Right atrium auricular region (tissue), 2 donors: ENCODE measurements at regions not wholly inside any gene's neighbourhood (a gene's known extent, or its start where the extent isn't known, plus 50 kb on each side); places are given as distances from the start of the nearest gene placed in this dataset.

Experiments
- DNase-seq: peaks from one replicate; pipeline ENCODE4 v3.0.0-alpha.2; 2019; ENCODE audit warnings: low spot score
- H3K27ac ChIP-seq, 2 donors: fragments of 200-600 bp; sonication (generic); 1 replicate in 1 of 2; 2 replicates in 1 of 2; pipeline ENCODE4 v1.5.1; 2016 to 2019
- H3K27me3 ChIP-seq, 2 donors: fragments of 200-600 bp; sonication (generic); one replicate each; pipeline versions ENCODE4 v1.5.1 to v1.6.0; 2017 to 2019
- H3K36me3 ChIP-seq: fragments of 200-600 bp; sonication (generic); one replicate; pipeline ENCODE4 v1.5.1; 2016
- H3K4me1 ChIP-seq, 2 donors: fragments of 200-600 bp; sonication (generic); one replicate each; pipeline versions ENCODE4 v1.5.1 to v1.6.0; 2017 to 2019
- H3K4me3 ChIP-seq, 2 donors: fragments of 200-600 bp; sonication (generic); 1 replicate in 1 of 2; 2 replicates in 1 of 2; pipeline ENCODE4 v1.5.1; 2017 to 2019; ENCODE audit warnings: mild to moderate bottlenecking in 1 of 2, moderate library complexity in 1 of 2
- H3K9me3 ChIP-seq, 2 donors: fragments of 200-600 bp; sonication (generic); one replicate each; pipeline ENCODE4 v1.5.1; 2019
- CTCF ChIP-seq, 2 donors: fragments of 200-600 bp; sonication (generic); IDR thresholded peaks; one replicate each; pipeline ENCODE4 v1.5.1; 2019; ENCODE audit warnings: antibody characterized with exemption in 2 of 2

- Histone ChIP-seq H3K27ac (no peak overlapping the region), H3K4me1 (peaks cover 0 to 13% of the 10 kb centered on the region in 2 donors), H3K27me3 (no peaks in the 10 kb centered on the region), H3K9me3 (no peaks in the 10 kb centered on the region), H3K36me3 (no peaks in the 10 kb centered on the region), H3K4me3 (no peak overlapping the region)
- no peak for TF ChIP-seq CTCF (IDR thresholded peaks at IDR 0.05)
- no peak for DNase-seq
These were observed 127.2 kb downstream of the NAV1 start for GRCh38 chr1:201666102-201666501.

- TF ChIP-seq CTCF (IDR thresholded peaks at IDR 0.05) = no peak
- H3K27ac ChIP-seq = no peak overlapping the region
- H3K9me3 ChIP-seq = no peaks in the 10 kb centered on the region
- DNase-seq = no peak
- no peaks in the 10 kb centered on the region for H3K27me3 ChIP-seq
- no peaks in the 10 kb centered on the region for H3K36me3 ChIP-seq
- H3K4me1 ChIP-seq = peaks cover 0 to 13% of the 10 kb centered on the region in 2 donors
- H3K4me3 ChIP-seq = no peak overlapping the region
These were observed 127.7 kb downstream of the NAV1 start for GRCh38 chr1:201666645-201667044.

GRCh38 chr1:201667479-201667878 is 128.6 kb downstream of the NAV1 start:
- Histone ChIP-seq H3K9me3 (no peaks in the 10 kb centered on the region), H3K4me3 (no peak overlapping the region), H3K4me1 (peaks cover 0 to 11% of the 10 kb centered on the region in 2 donors), H3K27me3 (no peaks in the 10 kb centered on the region), H3K27ac (no peak overlapping the region), H3K36me3 (no peaks in the 10 kb centered on the region)
- no peak for DNase-seq
- TF ChIP-seq CTCF (IDR thresholded peaks at IDR 0.05) = no peak

- Histone ChIP-seq H3K9me3 (no peaks in the 10 kb centered on the region), H3K27me3 (no peaks in the 10 kb centered on the region), H3K4me1 (peaks cover 0 to 11% of the 10 kb centered on the region in 2 donors), H3K36me3 (no peaks in the 10 kb centered on the region), H3K4me3 (no peak overlapping the region), H3K27ac (no peak overlapping the region)
- no peak for DNase-seq
- TF ChIP-seq CTCF (IDR thresholded peaks at IDR 0.05) = no peak
These were observed 131.6 kb downstream of the NAV1 start for GRCh38 chr1:201670517-201670916.

GRCh38 chr1:201672685-201673084 is 133.8 kb downstream of the NAV1 start:
- no peak for DNase-seq

More at GRCh38 chr1:201672685-201673084, 133.8 kb downstream of the NAV1 start:
- Histone ChIP-seq H3K4me1 (peaks cover 0 to 29% of the 10 kb centered on the region in 2 donors), H3K27ac (no peak overlapping the region), H3K4me3 (no peak overlapping the region), H3K36me3 (no peaks in the 10 kb centered on the region), H3K27me3 (no peaks in the 10 kb centered on the region), H3K9me3 (no peaks in the 10 kb centered on the region)
- TF ChIP-seq CTCF (IDR thresholded peaks at IDR 0.05) = no peak
